Glutamatergic neuron (in vitro differentiated cells): ENCODE measurements at regions not wholly inside any gene's neighbourhood (a gene's known extent, or its start where the extent isn't known, plus 50 kb on each side); places are given as distances from the start of the nearest gene placed in this dataset.

ENCODE experiments used
- DNase-seq: peaks from one replicate; pipeline ENCODE4 v3.0.0; 2022
- H3K27ac Mint-ChIP-seq: one replicate; pipeline ENCODE4 v1.8.0; 2020; ENCODE audit warnings: mild to moderate bottlenecking, mixed read lengths, inconsistent platforms; ENCODE audit not compliant: unreplicated experiment
- H3K27me3 Mint-ChIP-seq: one replicate; pipeline ENCODE4 v1.8.0; 2020; ENCODE audit warnings: mild to moderate bottlenecking, moderate library complexity, mixed read lengths, inconsistent platforms; ENCODE audit not compliant: unreplicated experiment
- H3K36me3 Mint-ChIP-seq: one replicate; pipeline ENCODE4 v1.8.0; 2020; ENCODE audit warnings: mild to moderate bottlenecking, mixed read lengths, inconsistent platforms; ENCODE audit not compliant: unreplicated experiment
- H3K4me1 Mint-ChIP-seq: one replicate; pipeline ENCODE4 v1.8.0; 2020; ENCODE audit warnings: mild to moderate bottlenecking, low read depth, mixed read lengths, inconsistent platforms; ENCODE audit not compliant: unreplicated experiment
- H3K4me3 Mint-ChIP-seq: one replicate; pipeline ENCODE4 v1.8.0; 2020; ENCODE audit warnings: mild to moderate bottlenecking, mixed read lengths, inconsistent platforms; ENCODE audit not compliant: unreplicated experiment
- H3K9me3 Mint-ChIP-seq: one replicate; pipeline ENCODE4 v1.8.0; 2020; ENCODE audit warnings: mild to moderate bottlenecking, moderate library complexity, mixed read lengths, inconsistent platforms; ENCODE audit not compliant: unreplicated experiment
- CTCF ChIP-seq: fragments of 200-600 bp; sonication (generic); IDR thresholded peaks from one replicate; pipeline ENCODE4 v1.5.0; 2021; ENCODE audit not compliant: partially characterized antibody, unreplicated experiment

DNA sequence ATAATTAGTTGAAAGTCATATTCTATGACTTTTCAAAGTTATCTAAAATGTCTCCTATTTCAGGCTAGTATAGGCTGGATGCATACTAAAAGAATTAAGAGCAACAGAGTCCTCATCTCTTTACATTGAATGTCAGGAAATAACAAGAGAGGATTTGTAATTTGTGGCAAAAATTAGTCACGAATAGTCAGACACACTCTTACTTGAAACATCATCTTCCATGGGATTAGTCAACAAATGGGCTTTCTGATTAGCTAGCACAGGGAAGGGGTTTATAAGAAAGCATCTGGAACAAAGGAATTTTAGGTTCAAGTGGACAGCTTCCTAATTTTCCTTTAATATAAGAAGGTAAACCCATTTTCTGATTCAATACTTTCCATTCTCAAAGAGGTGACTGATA, 330.3 kb upstream of the MEX3C start:
- no peak overlapping the region for H3K4me3 Mint-ChIP-seq

GRCh38 chr18:51531501-51531900, 334.0 kb upstream of the MEX3C start:
- H3K36me3 Mint-ChIP-seq: no peaks in the 10 kb centered on the region
- TF ChIP-seq CTCF: no peak
- DNase-seq: no peak

More for the DNA sequence above, 330.3 kb upstream of the MEX3C start:
- TF ChIP-seq CTCF: no peak
- Mint-ChIP-seq H3K4me1 (no peaks in the 10 kb centered on the region), H3K36me3 (no peaks in the 10 kb centered on the region), H3K9me3 (no peaks in the 10 kb centered on the region), H3K27me3 (no peaks in the 10 kb centered on the region), H3K27ac (no peak overlapping the region)
- DNase-seq: no peak

DNA sequence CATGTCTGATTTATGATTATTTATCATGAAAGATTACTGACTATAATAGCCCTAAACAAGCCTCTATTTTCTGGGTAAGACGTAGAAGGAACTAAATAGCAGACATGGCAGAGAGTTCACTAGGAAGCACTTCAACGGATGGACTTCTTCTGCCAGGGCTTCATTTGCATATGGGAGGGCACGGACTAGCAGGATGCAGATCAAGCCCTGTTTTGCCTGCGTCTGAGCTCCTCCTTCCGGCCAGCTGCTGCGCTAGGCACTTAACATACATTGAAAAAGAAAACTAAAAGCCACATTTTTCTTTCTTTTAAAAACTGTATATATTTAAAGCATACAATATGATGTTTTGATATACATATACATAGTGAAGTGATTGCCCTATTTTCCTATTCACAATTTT, 340.0 kb upstream of the MEX3C start:
- Mint-ChIP-seq H3K4me3 (no peak overlapping the region), H3K27ac (no peak overlapping the region), H3K36me3 (no peaks in the 10 kb centered on the region), H3K9me3 (no peaks in the 10 kb centered on the region), H3K4me1 (no peaks in the 10 kb centered on the region), H3K27me3 (peaks cover 2% of the 10 kb centered on the region)
- TF ChIP-seq CTCF: no peak
- DNase-seq: peak; percentile 34

More at GRCh38 chr18:51531501-51531900, 334.0 kb upstream of the MEX3C start:
- no peaks in the 10 kb centered on the region for H3K27me3 Mint-ChIP-seq
- no peaks in the 10 kb centered on the region for H3K4me1 Mint-ChIP-seq
- H3K27ac Mint-ChIP-seq: no peak overlapping the region
- H3K9me3 Mint-ChIP-seq: no peaks in the 10 kb centered on the region
- H3K4me3 Mint-ChIP-seq: no peak overlapping the region

- H3K4me1 Mint-ChIP-seq: no peaks in the 10 kb centered on the region
- H3K27ac Mint-ChIP-seq: no peak overlapping the region
- TF ChIP-seq CTCF: no peak
- no peaks in the 10 kb centered on the region for H3K36me3 Mint-ChIP-seq
- no peaks in the 10 kb centered on the region for H3K9me3 Mint-ChIP-seq
- no peak overlapping the region for H3K4me3 Mint-ChIP-seq
- DNase-seq: no peak
- H3K27me3 Mint-ChIP-seq: peaks cover 2% of the 10 kb centered on the region
Observed at GRCh38 chr18:51540562-51540961, 343.1 kb upstream of the MEX3C start.

GRCh38 chr18:51541230-51541629, 343.7 kb upstream of the MEX3C start:
- no peaks in the 10 kb centered on the region for H3K4me1 Mint-ChIP-seq
- no peak for TF ChIP-seq CTCF
- no peak overlapping the region for H3K27ac Mint-ChIP-seq
- H3K36me3 Mint-ChIP-seq: no peaks in the 10 kb centered on the region
- no peak for DNase-seq
- peaks cover 2% of the 10 kb centered on the region for H3K27me3 Mint-ChIP-seq
- H3K9me3 Mint-ChIP-seq: no peaks in the 10 kb centered on the region
- H3K4me3 Mint-ChIP-seq: no peak overlapping the region
